ENCODE measurements at regions not wholly inside any gene's neighbourhood (a gene's known extent, or its start where the extent isn't known, plus 50 kb on each side); places are given as distances from the start of the nearest gene placed in this dataset.

DNA sequence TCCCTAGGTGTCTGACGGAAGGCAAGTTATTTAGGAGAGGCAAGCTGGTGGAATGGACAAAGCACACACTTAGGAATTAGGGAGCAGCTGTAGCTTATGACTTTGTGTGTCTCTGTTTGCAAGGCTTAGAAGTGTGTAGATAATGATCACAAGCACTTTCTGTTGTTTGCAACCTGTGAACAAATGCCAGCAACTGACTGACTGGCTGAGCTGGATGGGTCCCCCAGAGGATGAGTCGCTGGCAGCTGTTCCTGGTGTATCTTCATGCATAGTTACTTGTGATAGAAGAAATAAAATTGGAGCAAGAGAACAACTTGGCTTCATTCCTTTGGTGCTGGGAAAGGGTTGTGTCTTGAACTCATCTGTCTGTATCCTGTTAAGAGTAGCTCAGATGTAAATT is 64.2 kb upstream of the BEND4 start:
- TF ChIP-seq, protein P1, sequence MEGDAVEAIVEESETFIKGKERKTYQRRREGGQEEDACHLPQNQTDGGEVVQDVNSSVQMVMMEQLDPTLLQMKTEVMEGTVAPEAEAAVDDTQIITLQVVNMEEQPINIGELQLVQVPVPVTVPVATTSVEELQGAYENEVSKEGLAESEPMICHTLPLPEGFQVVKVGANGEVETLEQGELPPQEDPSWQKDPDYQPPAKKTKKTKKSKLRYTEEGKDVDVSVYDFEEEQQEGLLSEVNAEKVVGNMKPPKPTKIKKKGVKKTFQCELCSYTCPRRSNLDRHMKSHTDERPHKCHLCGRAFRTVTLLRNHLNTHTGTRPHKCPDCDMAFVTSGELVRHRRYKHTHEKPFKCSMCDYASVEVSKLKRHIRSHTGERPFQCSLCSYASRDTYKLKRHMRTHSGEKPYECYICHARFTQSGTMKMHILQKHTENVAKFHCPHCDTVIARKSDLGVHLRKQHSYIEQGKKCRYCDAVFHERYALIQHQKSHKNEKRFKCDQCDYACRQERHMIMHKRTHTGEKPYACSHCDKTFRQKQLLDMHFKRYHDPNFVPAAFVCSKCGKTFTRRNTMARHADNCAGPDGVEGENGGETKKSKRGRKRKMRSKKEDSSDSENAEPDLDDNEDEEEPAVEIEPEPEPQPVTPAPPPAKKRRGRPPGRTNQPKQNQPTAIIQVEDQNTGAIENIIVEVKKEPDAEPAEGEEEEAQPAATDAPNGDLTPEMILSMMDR (IDR thresholded peaks at IDR 0.05), result no peak
- TF ChIP-seq EP300 (IDR thresholded peaks at IDR 0.05), result no peak
